ENCODE measurements at regions not wholly inside any gene's neighbourhood (a gene's known extent, or its start where the extent isn't known, plus 50 kb on each side); places are given as distances from the start of the nearest gene placed in this dataset.
A peak's percentile ranks its signal among the peaks of the same experiment; 100 is the strongest.

GRCh38 chr12:125981610-125982253, 916.5 kb downstream of the AACS start:
- Histone ChIP-seq H3K4me3 (ENCODE audit: insufficient read depth, low read length) (no peak overlapping the region), H3K9me3 (ENCODE audit: low read depth, low read length) (no peaks in the 10 kb centered on the region), H3K36me3 (ENCODE audit: insufficient read depth, low read length) (no peaks in the 10 kb centered on the region), H4K20me1 (ENCODE audit: insufficient read depth, low read length) (no peaks in the 10 kb centered on the region), H3K27ac (ENCODE audit: low read depth, low read length) (no peak overlapping the region), H3K79me2 (ENCODE audit: insufficient read depth, low read length) (no peaks in the 10 kb centered on the region), H3K4me2 (ENCODE audit: insufficient read depth, low read length) (no peak overlapping the region), H2AFZ (ENCODE audit: low read length) (no peak overlapping the region), H3K4me1 (ENCODE audit: insufficient read depth, low read length) (no peaks in the 10 kb centered on the region), H3K27me3 (ENCODE audit: insufficient read depth, low read length) (no peaks in the 10 kb centered on the region)
- TF ChIP-seq, protein P1, sequence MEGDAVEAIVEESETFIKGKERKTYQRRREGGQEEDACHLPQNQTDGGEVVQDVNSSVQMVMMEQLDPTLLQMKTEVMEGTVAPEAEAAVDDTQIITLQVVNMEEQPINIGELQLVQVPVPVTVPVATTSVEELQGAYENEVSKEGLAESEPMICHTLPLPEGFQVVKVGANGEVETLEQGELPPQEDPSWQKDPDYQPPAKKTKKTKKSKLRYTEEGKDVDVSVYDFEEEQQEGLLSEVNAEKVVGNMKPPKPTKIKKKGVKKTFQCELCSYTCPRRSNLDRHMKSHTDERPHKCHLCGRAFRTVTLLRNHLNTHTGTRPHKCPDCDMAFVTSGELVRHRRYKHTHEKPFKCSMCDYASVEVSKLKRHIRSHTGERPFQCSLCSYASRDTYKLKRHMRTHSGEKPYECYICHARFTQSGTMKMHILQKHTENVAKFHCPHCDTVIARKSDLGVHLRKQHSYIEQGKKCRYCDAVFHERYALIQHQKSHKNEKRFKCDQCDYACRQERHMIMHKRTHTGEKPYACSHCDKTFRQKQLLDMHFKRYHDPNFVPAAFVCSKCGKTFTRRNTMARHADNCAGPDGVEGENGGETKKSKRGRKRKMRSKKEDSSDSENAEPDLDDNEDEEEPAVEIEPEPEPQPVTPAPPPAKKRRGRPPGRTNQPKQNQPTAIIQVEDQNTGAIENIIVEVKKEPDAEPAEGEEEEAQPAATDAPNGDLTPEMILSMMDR (IDR thresholded peaks at IDR 0.05; ENCODE audit: extremely low read depth, low read depth, low read length) = no peak
- peak; percentile 32 for DNase-seq (ENCODE audit: insufficient read length, low spot score, missing footprints)

DNA sequence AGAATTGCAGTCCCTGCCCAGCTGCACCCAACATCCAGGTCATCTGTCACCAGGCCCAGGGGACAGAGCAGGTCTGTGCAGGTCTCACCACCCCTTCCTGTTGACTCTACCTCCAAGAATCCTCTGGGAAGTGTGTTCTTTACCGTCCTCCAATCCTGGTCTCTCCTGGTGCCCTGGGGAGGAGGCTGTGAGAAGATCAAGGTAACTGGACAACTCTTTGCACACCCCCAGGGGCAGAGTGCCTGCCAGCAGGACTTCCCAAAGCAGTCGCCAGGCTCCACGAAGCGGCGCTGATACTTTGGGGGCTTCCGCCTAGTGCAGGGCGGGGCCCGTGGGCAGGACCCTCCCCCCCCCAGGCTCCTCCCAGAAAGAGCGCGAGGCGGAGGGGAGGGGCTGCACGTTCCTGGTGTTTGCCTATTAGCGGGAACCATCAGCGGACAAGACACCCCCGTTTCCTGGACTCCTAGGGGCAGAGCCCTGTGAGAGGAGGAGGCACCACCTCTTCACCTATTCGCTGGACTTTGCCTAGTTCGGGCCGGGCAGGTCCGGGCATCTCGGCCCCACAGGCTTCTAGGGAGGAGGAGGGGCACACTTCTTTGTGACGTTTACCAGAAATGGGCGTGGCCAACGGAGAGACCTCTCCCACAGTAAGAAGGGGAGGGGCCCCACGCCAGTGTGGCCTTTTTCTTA, 918.0 kb downstream of the AACS start:
- H3K4me3 ChIP-seq (ENCODE audit: insufficient read depth, low read length) = no peak overlapping the region
- DNase-seq (ENCODE audit: insufficient read length, low spot score, missing footprints) = no peak

DNA sequence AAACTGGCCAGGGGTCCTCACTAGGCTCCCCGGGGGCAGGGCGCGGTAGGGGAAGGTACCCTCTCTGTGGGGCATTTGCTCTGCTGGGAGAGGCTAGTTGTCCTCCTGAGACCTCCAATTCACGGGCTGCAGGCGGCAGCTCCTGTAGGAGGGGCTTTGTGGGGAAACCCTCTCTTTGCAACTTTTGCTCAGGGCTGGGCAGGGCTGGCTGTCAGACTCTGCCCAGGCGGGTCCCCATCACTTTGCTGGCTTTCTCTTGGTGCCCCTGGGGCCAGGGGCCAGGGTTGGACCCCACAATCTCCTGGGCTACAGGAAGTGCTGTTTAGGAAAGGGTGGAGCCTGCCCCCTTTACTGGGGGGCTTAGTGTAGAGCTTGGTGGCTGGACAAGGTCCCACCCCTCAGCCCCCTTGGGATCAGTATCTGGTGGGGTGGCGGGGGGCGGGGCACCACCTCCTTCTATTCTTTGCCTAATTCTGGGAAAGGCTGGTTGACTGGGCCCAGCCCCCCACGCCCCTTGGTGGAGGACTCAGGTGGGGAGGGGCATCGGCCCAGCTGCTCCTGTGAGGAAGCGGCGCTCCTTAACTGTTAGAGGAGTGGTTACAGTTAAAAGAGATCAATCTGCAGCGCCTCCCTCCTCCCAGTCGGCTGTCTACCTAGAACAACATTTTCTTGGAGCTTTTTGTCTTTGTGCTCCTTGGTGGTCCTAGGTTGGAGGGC, 918.7 kb downstream of the AACS start:
- Histone ChIP-seq H3K4me1 (ENCODE audit: insufficient read depth, low read length) (no peaks in the 10 kb centered on the region), H4K20me1 (ENCODE audit: insufficient read depth, low read length) (no peaks in the 10 kb centered on the region), H3K9me3 (ENCODE audit: low read depth, low read length) (no peaks in the 10 kb centered on the region), H3K36me3 (ENCODE audit: insufficient read depth, low read length) (no peaks in the 10 kb centered on the region), H3K4me3 (ENCODE audit: insufficient read depth, low read length) (no peak overlapping the region), H2AFZ (ENCODE audit: low read length) (no peak overlapping the region), H3K79me2 (ENCODE audit: insufficient read depth, low read length) (no peaks in the 10 kb centered on the region), H3K27me3 (ENCODE audit: insufficient read depth, low read length) (no peaks in the 10 kb centered on the region), H3K27ac (ENCODE audit: low read depth, low read length) (no peak overlapping the region), H3K4me2 (ENCODE audit: insufficient read depth, low read length) (no peak overlapping the region)
- TF ChIP-seq, protein P1 (IDR thresholded peaks at IDR 0.05; ENCODE audit: extremely low read depth, low read depth, low read length) = no peak
- DNase-seq (ENCODE audit: insufficient read length, low spot score, missing footprints) = peak; percentile 39

More for the DNA sequence above, 918.0 kb downstream of the AACS start:
- no peak overlapping the region for H3K4me2 ChIP-seq (ENCODE audit: insufficient read depth, low read length)
- no peaks in the 10 kb centered on the region for H3K79me2 ChIP-seq (ENCODE audit: insufficient read depth, low read length)
- no peaks in the 10 kb centered on the region for H3K36me3 ChIP-seq (ENCODE audit: insufficient read depth, low read length)
- no peak overlapping the region for H2AFZ ChIP-seq (ENCODE audit: low read length)
- H3K4me1 ChIP-seq (ENCODE audit: insufficient read depth, low read length) = no peaks in the 10 kb centered on the region
- TF ChIP-seq, protein P1 (IDR thresholded peaks at IDR 0.05; ENCODE audit: extremely low read depth, low read depth, low read length) = no peak
- H3K27me3 ChIP-seq (ENCODE audit: insufficient read depth, low read length) = no peaks in the 10 kb centered on the region
- no peaks in the 10 kb centered on the region for H3K9me3 ChIP-seq (ENCODE audit: low read depth, low read length)
- no peaks in the 10 kb centered on the region for H4K20me1 ChIP-seq (ENCODE audit: insufficient read depth, low read length)
- no peak overlapping the region for H3K27ac ChIP-seq (ENCODE audit: low read depth, low read length)

- no peaks in the 10 kb centered on the region for H3K36me3 ChIP-seq (ENCODE audit: insufficient read depth, low read length)
- H3K27me3 ChIP-seq (ENCODE audit: insufficient read depth, low read length) = no peaks in the 10 kb centered on the region
- H4K20me1 ChIP-seq (ENCODE audit: insufficient read depth, low read length) = no peaks in the 10 kb centered on the region
- no peak overlapping the region for H3K27ac ChIP-seq (ENCODE audit: low read depth, low read length)
- H3K4me3 ChIP-seq (ENCODE audit: insufficient read depth, low read length) = no peak overlapping the region
- no peaks in the 10 kb centered on the region for H3K79me2 ChIP-seq (ENCODE audit: insufficient read depth, low read length)
- no peak overlapping the region for H2AFZ ChIP-seq (ENCODE audit: low read length)
- no peaks in the 10 kb centered on the region for H3K9me3 ChIP-seq (ENCODE audit: low read depth, low read length)
- no peak for DNase-seq (ENCODE audit: insufficient read length, low spot score, missing footprints)
- TF ChIP-seq, protein P1 (IDR thresholded peaks at IDR 0.05; ENCODE audit: extremely low read depth, low read depth, low read length) = no peak
- H3K4me1 ChIP-seq (ENCODE audit: insufficient read depth, low read length) = no peaks in the 10 kb centered on the region
- no peak overlapping the region for H3K4me2 ChIP-seq (ENCODE audit: insufficient read depth, low read length)
Observed at GRCh38 chr12:125988545-125988944, 923.3 kb downstream of the AACS start.
